Keratinocyte (primary cell): ENCODE measurements at regions not wholly inside any gene's neighbourhood (a gene's known extent, or its start where the extent isn't known, plus 50 kb on each side); places are given as distances from the start of the nearest gene placed in this dataset.
"Not testable (repeated sequence)": the region's sequence is repeated elsewhere in the genome, so short reads cannot be mapped to it uniquely, and the experiment has no call there.

Experiments
- DNase-seq: peaks from one replicate; pipeline ENCODE4 v3.0.0-alpha.2; 2011; ENCODE audit warnings: low read depth, missing footprints, low spot score
- FAIRE-seq: peaks from 2 replicates; lab custom pipeline; 2011; peaks lifted over from hg19 to GRCh38; lab: Jason Lieb, UNC
- H2AFZ ChIP-seq: 2 replicates; pipeline ENCODE4 v1.6.0; 2012; ENCODE audit warnings: low read length, control low read depth, inconsistent platforms; ENCODE audit not compliant: control insufficient read depth
- H3K27ac ChIP-seq: 2 replicates; pipeline ENCODE4 v1.5.1; 2011; ENCODE audit warnings: low read length; ENCODE audit not compliant: control insufficient read depth, insufficient read depth
- H3K27me3 ChIP-seq: 3 replicates; pipeline ENCODE4 v1.6.0; 2011; ENCODE audit warnings: low read length; ENCODE audit not compliant: control insufficient read depth, insufficient read depth; ENCODE audit errors: extremely low read depth
- H3K36me3 ChIP-seq, 2 experiments: 2 replicates in 1 of 2; 3 replicates in 1 of 2; pipeline ENCODE4 v1.5.1; 2011; ENCODE audit warnings: low read length in 2 of 2, mild to moderate bottlenecking in 1 of 2; ENCODE audit not compliant: control insufficient read depth in 2 of 2, insufficient read depth in 2 of 2; ENCODE audit errors: extremely low read depth in 1 of 2
- H3K4me1 ChIP-seq: 3 replicates; pipeline ENCODE4 v1.5.1; 2011; ENCODE audit warnings: low read length; ENCODE audit not compliant: control insufficient read depth, insufficient read depth; ENCODE audit errors: extremely low read depth
- H3K4me2 ChIP-seq: 3 replicates; pipeline ENCODE4 v1.6.0; 2011; ENCODE audit warnings: low read depth, low read length; ENCODE audit not compliant: control insufficient read depth, insufficient read depth; ENCODE audit errors: extremely low read depth
- H3K4me3 ChIP-seq, 3 experiments: fragments of 200-600 bp in 1 of 3; sonication (generic) in 1 of 3; 2 replicates in 2 of 3; 3 replicates in 1 of 3; pipeline ENCODE4 v1.5.1; 2011 to 2016; ENCODE audit warnings: low read length in 3 of 3, mild to moderate bottlenecking in 3 of 3, control low read depth in 2 of 3, inconsistent platforms in 1 of 3, low read depth in 1 of 3, mixed read lengths in 1 of 3, mixed run types in 1 of 3, moderate library complexity in 1 of 3; ENCODE audit not compliant: control insufficient read depth in 2 of 3, insufficient read depth in 2 of 3; ENCODE audit errors: extremely low read depth in 1 of 3
- H3K79me2 ChIP-seq: 2 replicates; pipeline ENCODE4 v1.6.0; 2012; ENCODE audit warnings: low read length; ENCODE audit not compliant: control insufficient read depth, insufficient read depth
- H3K9ac ChIP-seq: 3 replicates; pipeline ENCODE4 v1.6.0; 2011; ENCODE audit warnings: low read length; ENCODE audit not compliant: control insufficient read depth, insufficient read depth; ENCODE audit errors: extremely low read depth
- H3K9me1 ChIP-seq: 3 replicates; pipeline ENCODE4 v1.6.0; 2011; ENCODE audit warnings: low read length; ENCODE audit not compliant: control insufficient read depth, insufficient read depth; ENCODE audit errors: extremely low read depth
- H3K9me3 ChIP-seq: 2 replicates; pipeline ENCODE4 v1.5.1; 2012; ENCODE audit warnings: low read depth, low read length; ENCODE audit not compliant: control insufficient read depth
- H4K20me1 ChIP-seq: 3 replicates; pipeline ENCODE4 v1.6.0; 2011; ENCODE audit warnings: low read length; ENCODE audit not compliant: control insufficient read depth, insufficient read depth; ENCODE audit errors: extremely low read depth
- CTCF ChIP-seq, 3 experiments: IDR thresholded peaks in 1 of 3; conservative IDR thresholded peaks in 1 of 3; optimal IDR thresholded peaks in 1 of 3; 2 replicates in 2 of 3; 3 replicates in 1 of 3; pipeline versions ENCODE3 to v1.5.1; 2011; ENCODE audit warnings: low read length in 3 of 3, mild to moderate bottlenecking in 3 of 3, moderate library complexity in 2 of 3, control low read depth in 1 of 3, inconsistent platforms in 1 of 3; ENCODE audit not compliant: insufficient read depth in 2 of 3; ENCODE audit errors: extremely low read depth in 1 of 3
- EZH2 ChIP-seq: IDR thresholded peaks from one replicate; pipeline ENCODE4 v1.6.1; 2012; ENCODE audit warnings: inconsistent platforms, mild to moderate bottlenecking, low read length, moderate library complexity
- dilution Hi-C: fragments of 300-500 bp; cut with MboI; formaldehyde crosslinking; loops from one replicate; pipeline ENCODE4 v1.7.0; 2020; ENCODE audit warnings: low sequenced_read_pairs; ENCODE audit not compliant: extremely low pct_ligation_motif_present

GRCh38 chr4:23945451-23946017 is 55.7 kb upstream of the PPARGC1A start:
- no peaks in the 10 kb centered on the region for H4K20me1 ChIP-seq
- no peaks in the 10 kb centered on the region for H3K36me3 ChIP-seq
- peak overlapping the region; percentile 59 for H2AFZ ChIP-seq
- no peaks in the 10 kb centered on the region for H3K27me3 ChIP-seq
- FAIRE-seq (peak; percentile 81), DNase-seq (no peak)
- no peak overlapping the region for H3K4me3 ChIP-seq
- peaks cover 6% of the 10 kb centered on the region for H3K4me1 ChIP-seq
- no peaks in the 10 kb centered on the region for H3K79me2 ChIP-seq
- no peak for TF ChIP-seq CTCF (optimal IDR thresholded peaks at IDR 0.05 in 1 of 3, IDR thresholded peaks at IDR 0.05 in 1 of 3, conservative IDR thresholded peaks at IDR 0.05 in 1 of 3; ENCODE audit: extremely low read depth in 1 of 3, insufficient read depth in 2 of 3, low read length in 3 of 3)
- no peak for TF ChIP-seq EZH2
- no peaks in the 10 kb centered on the region for H3K9me3 ChIP-seq
- peak overlapping the region; percentile 3 for H3K4me2 ChIP-seq
- H3K9me1 ChIP-seq: no peaks in the 10 kb centered on the region
- peak overlapping the region; percentile 8 for H3K27ac ChIP-seq
- dilution Hi-C loops: no loop called here
- H3K9ac ChIP-seq: no peak overlapping the region

- H3K27me3 ChIP-seq, H3K4me2 ChIP-seq, H3K4me3 ChIP-seq, H3K9ac ChIP-seq, H4K20me1 ChIP-seq, H2AFZ ChIP-seq, dilution Hi-C loops, H3K4me1 ChIP-seq, H3K9me3 ChIP-seq, H3K36me3 ChIP-seq, DNase-seq, H3K79me2 ChIP-seq, H3K9me1 ChIP-seq, H3K27ac ChIP-seq: not testable (repeated sequence)
- FAIRE-seq: peak; percentile 51
Measured at GRCh38 chr4:23944556-23944955, 54.7 kb upstream of the PPARGC1A start.

- Histone ChIP-seq H4K20me1 (no peaks in the 10 kb centered on the region), H3K27ac (no peak overlapping the region), H3K9me3 (no peaks in the 10 kb centered on the region), H3K36me3 (no peaks in the 10 kb centered on the region), H3K9ac (no peak overlapping the region), H3K4me2 (no peak overlapping the region), H3K79me2 (no peaks in the 10 kb centered on the region), H3K4me3 (no peak overlapping the region), H2AFZ (no peak overlapping the region), H3K4me1 (peaks cover 6% of the 10 kb centered on the region), H3K9me1 (no peaks in the 10 kb centered on the region), H3K27me3 (no peaks in the 10 kb centered on the region)
- dilution Hi-C loops: no loop called here
- TF ChIP-seq CTCF (optimal IDR thresholded peaks at IDR 0.05 in 1 of 3, IDR thresholded peaks at IDR 0.05 in 1 of 3, conservative IDR thresholded peaks at IDR 0.05 in 1 of 3; ENCODE audit: extremely low read depth in 1 of 3, insufficient read depth in 2 of 3, low read length in 3 of 3): no peak
- DNase-seq (no peak), FAIRE-seq (no peak)
Measured at GRCh38 chr4:23943478-23943877, 53.6 kb upstream of the PPARGC1A start.
